HG03521 (cell line): ENCODE measurements at regions not wholly inside any gene's neighbourhood (a gene's known extent, or its start where the extent isn't known, plus 50 kb on each side); places are given as distances from the start of the nearest gene placed in this dataset.
"Not testable (repeated sequence)": the region's sequence is repeated elsewhere in the genome, so short reads cannot be mapped to it uniquely, and the experiment has no call there.

Source experiments
- ATAC-seq: cut with Tn5 transposase; IDR thresholded peaks from one replicate; pipeline ENCODE4 v1.9.1; 2021; ENCODE audit warnings: mild to moderate bottlenecking, moderate library complexity; ENCODE audit not compliant: unreplicated experiment

DNA sequence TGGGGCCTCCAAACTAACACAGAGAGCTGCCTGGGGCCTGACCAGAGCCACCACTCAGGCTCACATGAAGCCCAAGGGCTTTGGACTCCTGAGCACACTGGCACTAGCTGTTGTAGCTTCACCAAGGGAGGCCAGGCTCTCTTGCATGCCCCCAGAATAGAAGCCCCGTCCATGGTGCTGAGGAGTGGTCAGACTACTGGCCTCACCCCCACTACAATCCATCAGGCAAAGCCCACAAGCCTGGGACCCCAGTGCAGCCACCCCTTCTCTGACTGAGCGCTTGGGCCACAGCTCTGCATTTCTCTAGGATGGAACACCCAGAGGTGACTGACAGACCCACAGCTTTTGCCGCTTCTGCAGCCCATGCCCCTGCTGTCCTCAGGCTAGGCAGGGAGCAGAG, 180.8 kb downstream of the PYDC2 start:
- ATAC-seq: no peak

DNA sequence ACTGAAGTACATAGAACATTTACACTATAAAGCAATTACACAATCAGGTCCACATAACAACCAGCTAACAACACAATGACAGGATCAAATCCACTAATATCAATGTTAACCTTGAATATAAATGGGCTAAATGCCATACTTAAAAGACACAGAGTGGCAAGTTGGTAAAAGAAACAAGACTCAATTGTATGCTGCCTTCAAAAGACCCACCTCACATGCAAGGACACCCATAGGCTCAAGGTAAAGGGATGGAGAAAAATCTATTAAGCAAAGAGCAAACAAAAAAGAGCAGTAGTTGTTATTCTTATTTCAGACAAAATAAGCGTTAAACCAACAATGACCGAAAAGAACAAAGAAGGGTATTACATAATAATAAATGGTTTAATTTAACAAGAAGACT, 183.3 kb downstream of the PYDC2 start:
- ATAC-seq: no peak

DNA sequence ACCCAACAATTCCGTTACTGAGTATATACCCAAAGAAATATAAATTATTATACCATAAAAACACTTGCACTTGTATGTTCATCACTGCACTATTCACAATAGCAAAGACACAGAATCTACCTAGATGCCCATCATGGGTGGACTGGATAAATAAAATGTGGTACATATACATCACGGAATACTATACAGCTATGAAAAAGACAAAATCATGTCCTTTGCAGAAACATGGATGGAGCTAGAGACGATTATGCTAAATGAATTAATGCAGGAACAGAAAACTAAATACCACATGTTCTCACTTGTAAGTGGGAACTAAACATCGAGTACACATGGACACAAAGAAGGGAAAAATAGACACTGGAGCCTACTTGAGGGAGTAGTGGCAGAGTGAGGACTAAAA, 185.3 kb downstream of the PYDC2 start:
- no peak for ATAC-seq

DNA sequence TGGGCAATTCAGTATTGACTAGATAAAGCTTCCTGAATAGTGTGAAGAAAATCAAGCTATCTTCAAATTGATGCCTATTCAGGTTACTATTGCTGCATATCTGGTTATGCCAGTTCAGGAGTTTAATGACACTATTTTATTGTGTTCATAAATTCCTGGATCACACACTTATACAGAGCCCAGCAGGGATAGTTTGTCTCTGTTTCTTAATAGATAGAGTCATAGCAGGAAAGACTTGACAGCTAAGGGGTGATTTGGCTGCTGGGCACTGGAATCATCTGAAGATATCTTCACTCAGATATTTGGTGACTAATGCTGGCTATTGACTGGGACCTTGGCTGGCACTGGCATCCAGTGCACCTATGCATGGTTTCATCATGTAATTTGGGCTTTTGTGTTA, 187.8 kb downstream of the PYDC2 start:
- no peak for ATAC-seq

DNA sequence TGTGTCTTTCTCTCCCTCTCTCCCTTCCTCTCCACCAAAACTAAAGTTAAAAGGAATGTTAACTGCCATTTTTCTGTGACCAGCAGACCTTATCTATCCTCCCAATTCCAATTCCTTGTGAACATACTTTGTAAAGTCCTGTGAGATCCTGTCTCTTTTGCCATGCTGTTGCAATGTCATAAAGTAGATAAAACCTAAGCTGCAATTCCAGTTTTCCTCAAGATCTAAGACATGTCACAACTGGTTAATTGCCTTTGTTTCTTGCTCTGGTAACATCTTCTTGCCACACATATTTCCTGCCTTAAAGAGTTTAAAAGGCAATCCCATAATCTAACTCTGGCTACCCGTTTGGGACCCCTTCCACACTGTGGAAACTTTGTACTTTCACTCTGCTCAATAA, 188.7 kb downstream of the PYDC2 start:
- ATAC-seq: no peak

DNA sequence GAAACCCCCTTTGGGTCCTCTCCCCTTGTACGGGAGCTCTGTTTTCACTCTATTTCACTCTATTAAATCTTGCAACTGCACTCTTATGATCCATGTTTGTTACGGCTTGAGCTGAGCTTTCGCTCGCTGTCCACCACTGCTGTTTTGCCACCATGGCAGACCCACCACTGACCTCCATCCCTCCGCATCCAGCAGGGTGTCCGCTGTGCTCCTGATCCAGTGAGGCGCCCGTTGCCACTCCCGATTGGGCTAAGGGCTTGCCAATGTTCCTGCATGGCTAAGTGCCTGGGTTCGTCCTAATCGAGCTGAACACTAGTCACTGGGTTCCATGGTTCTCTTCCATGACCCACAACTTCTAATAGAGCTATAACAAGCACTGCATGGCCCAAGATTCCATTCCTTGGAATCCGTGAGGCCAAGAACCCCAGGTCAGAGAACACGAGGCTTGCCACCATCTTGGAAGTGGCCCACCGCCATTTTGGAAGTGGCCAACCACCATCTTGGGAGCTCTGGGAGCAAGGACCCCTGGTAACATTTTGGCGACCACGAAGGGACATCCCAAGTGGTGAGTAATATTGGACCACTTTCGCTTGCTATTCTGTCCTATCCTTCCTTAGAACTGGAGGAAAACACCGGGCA, 197.9 kb downstream of the PYDC2 start:
- not testable (repeated sequence) for ATAC-seq

DNA sequence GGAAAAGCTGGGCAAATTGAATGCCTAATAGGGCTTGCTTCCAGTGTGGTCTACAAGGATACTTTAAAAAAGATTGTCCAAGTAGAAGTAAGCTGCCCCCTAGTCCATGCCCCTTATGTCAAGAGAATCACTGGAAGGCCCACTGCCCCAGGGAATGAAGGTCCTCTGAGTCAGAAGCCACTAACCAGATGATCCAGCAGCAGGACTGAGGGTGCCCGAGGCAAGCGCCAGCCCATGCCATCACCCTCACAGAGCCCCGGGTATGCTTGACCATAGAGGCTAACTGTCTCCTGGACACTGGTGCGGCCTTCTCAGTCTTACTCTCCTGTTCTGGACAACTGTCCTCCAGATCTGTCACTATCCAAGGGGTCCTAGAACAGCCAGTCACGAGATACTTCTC, 201.2 kb downstream of the PYDC2 start:
- ATAC-seq: not testable (repeated sequence)

DNA sequence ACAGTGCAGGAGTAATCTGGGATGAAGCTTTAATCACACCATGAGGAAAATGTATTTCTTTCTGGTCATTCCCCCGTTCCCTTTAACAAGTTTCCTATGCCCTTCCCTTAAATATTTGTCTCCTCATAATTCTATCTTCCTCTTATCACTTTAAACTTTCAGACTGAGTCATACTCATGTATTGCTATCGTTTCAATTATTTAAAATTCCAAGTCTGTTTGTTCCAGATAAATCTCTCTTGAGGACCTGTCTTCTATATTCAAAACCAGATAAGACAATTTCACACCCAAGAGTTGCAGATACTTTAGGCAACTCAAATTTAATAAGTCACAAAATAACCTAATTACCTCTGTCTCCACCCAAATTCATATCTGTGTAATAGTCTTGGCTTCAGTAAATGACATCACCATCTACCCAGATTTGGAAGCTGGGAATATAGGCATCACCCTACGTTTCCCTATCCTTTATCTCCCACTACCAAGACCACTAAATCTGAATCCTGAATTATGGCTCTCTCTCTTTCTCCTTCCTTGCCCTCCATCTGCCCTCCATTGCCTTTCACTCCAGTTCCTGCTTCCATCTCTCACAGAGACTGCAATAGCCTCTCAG, 220.1 kb downstream of the PYDC2 start:
- ATAC-seq: no peak

DNA sequence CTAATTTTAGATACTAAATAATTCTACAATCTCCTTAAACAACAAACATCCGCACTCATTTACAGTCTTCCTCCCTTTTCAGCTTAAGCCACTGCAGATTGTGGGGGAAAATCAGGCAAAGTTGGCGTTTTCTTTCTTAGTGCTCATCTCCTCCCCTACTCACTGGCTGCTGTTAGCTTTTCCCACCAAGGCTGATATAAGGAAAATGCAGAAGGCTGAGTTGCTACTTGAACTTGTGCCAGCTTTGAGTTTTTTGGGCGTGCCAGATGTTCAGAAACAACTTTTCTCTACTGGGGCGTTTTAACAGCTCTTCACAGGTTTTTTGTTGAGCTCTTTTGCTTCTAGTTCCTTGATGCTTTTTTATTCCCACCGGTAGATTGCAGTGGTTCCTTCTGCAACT, 222.0 kb downstream of the PYDC2 start:
- no peak for ATAC-seq

DNA sequence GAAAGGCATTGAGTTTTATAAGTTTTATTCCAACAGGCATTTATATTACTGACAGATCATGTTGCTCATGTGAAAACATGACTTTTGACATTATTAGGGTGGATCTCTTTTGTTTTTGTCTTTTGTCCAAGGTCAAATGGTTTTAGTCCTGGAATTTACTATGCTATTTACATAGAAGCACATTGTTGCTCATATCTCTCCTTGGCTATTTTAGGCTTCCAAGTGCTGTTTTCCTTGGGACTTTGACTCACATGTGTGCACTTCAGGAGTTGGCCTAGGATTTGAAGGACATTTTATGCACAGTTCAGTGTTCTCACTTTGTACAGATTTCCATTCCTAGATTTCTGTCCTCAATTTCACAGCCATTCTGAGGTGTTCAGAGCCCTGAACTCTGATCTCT, 225.7 kb downstream of the PYDC2 start:
- no peak for ATAC-seq

DNA sequence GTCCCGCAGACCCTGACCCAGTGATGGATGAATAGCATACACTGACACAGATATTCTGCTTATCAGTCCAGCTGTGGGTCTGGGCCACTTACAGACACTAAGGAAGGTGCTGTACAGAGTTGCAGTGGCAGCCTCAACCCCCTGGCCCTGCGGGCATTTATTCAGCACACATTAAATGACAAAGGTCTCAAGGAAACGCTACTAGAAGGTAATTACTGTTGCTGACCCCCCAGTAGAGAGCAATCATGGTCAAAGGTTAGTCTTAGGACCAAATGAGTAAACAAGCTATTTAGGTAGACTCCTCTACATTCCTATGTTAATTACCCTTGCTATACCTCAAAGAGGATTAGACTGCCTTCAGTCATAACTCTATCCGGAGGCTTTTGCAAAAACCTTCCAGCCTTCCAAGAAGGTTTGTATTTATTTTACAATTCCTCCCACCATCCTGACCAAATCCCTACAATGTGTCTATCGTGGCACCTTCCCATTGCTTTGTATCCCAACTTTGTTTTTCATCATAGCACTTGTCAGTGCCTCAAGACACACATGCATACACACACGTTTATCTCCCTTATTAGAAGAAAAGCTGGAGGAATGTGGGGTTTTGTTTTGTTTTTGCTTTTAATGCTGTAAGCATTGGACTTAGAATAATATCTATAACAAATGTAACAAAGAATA, 227.9 kb downstream of the PYDC2 start:
- no peak for ATAC-seq

DNA sequence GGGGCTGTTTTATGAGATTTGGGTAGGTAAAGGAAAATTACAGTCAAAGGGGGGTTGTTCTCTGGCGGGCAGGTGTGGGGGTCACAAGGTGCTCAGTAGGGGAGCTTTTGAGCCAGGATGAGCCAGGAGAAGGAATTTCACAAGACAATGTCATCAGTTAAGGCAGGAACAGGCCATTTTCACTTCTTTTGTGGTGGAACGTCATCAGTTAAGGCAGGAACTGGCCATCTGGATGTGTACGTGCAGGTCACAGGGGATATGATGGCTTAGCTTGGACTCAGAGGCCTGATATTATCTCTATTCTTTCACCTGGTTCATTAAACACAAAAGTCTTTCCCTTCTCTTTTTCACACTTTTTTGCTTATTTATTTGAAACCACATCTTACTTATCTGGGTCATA, 230.2 kb downstream of the PYDC2 start:
- not testable (repeated sequence) for ATAC-seq

DNA sequence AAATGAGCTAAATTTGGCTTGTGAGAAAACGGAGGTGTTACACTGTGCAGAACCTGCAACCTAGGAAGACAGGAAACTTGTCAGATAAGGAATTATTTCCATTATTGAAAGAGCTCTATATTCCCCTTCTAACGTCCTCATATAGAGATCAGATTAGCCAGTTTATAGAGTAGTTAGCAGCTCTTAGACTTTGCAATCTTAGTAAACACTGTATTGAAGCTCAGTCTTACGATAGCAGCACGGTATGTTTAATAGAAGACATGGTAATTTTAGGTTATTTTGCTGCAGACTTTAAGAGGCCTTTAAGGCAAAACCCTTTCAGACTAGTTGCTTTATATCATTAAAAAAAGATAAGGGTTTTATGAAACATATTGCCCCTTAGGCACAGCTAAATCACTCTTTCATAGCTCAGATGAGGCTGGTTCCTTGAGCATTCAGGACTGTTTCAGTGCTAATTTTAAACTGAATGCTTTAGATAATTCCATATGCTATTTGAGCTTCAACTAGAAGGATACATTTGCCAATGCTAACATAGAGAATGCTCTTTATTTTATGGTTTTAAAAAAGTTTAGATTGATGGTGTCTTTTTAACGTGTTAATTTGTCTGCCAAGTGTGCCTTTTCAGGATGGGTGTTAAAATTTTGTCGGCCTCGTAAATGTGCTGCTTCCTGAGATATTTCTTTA, 234.3 kb downstream of the PYDC2 start:
- no peak for ATAC-seq

DNA sequence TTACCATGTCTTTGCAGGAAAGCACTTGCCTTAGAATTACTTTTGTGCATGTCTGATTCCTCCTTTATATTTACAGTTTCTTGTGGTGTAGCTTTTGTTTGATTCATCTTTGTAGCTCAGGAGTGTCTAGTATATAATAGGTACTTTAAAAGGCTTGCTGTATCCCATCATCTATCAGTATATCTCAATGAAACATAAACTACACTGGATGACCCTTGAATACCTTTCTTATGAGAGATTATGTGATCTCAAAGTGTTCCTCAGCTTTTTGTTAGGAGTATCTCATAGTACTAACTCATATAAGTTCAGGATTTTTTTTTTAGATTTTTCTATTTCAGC, 234.8 kb downstream of the PYDC2 start:
- no peak for ATAC-seq

DNA sequence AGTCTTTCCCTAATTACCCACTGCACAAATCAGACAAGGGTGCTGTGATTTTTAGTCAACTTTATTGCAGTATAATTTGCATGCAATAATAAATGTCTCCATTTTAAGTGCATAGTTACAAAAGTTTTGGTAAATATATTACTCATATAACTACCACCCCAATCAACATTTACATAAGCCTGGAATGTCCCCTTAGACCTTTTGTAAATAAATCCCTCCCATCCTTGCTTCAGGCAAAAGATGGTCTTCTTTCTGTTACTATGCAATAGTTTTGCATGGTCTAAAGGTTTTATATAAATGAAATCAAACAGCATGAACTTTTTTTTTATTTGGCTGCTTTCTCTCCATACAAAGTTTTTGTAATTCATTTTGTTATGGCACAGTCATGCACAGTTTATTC, 235.4 kb downstream of the PYDC2 start:
- no peak for ATAC-seq

DNA sequence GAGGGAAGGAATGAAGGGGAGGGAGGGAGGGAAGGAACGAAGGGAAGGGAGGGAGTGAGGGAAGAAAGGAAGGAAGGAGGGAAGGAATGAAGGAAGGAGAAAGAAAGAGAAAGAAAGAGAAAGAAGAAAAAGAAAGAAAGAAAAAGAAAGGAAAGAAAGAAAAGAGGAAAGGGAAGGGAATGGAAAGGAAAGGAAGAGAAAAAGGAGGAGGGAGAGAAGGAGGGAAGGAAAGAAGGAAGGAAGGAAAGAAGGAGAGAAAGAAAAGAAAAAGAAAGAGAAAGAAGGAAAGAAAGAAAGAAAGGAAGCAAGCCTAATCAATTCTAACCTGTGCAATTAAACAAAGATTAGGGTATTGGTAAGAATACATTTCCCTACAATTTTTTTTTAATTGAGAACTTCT, 238.6 kb downstream of the PYDC2 start:
- no peak for ATAC-seq

DNA sequence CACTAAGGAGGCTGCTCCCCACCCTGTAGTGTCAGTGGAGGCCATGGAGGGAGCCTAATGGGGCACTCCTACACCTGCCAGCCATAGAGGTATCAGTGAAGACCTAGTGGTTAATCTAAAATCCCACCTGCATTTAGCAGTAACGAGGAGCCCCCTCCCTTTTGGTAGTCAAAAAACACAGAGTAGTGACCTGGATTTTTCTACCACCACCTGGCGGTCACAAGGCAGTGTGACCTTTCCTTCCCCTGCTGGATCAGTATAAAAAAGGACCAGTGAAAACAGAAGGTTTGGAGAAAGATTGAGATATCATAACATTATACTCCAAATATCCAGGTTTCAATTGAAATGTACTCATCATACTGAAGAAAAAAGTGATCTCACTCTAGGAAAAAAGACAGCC, 241.2 kb downstream of the PYDC2 start:
- no peak for ATAC-seq

DNA sequence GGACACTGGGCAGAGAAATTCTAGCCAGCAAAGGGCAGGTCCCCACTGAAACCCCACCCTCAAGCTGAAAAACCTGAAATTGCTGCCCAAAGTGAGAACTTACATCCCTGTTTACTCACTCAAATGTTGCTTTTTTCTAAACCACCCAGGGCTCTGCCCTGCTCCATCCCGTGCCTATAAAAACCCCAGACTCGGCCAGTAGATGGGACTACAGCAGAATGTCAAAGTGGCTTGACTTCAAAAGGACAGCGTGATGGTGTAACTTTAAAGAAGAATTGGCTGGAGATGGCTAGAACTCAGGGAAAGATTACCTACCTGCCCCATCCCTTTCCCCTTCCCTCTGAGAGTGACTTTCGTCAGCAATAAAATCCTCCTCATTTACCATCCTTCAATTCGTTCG, 246.9 kb downstream of the PYDC2 start:
- no peak for ATAC-seq

DNA sequence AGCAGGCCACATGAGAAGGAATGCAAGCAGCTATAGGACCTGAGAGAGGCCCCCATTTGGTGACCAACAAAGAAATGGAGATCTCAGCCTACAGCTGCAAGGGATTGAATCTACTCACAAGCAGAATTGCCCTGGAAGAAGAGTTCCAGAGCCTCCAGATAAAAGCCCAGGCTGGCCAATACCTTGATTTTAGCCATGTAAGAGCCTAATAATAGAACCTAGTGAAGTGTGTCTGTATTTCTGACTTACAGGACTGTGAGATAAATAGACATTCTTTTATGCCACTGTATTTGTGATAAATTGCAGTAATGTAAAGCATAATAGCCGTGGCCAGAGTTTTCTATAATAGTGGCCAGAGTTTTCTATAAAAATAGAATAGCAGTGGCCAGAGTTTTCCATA, 254.6 kb downstream of the PYDC2 start:
- ATAC-seq: no peak

DNA sequence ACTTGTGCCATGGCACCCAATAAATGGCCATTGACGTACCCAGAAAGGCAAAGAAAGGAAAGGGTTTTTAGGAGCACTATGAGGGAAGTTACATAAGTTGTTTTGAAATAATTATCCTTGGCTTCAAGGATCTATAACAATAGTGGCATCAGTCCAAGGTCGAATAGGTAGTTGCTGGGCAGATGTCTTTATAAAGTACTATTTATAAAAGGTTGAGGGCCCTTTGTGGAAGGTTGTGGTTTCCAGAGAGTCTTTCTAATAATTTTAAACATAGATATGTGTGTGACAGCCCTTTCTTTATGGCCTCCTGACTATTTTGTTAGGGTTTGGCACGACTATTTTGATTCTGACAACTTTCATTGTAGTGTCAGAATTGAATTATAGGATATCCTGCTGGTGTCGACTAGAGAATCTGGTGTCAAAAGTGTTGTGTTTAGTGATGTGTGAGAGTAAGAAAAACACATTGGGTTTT, 260.5 kb downstream of the PYDC2 start:
- no peak for ATAC-seq

DNA sequence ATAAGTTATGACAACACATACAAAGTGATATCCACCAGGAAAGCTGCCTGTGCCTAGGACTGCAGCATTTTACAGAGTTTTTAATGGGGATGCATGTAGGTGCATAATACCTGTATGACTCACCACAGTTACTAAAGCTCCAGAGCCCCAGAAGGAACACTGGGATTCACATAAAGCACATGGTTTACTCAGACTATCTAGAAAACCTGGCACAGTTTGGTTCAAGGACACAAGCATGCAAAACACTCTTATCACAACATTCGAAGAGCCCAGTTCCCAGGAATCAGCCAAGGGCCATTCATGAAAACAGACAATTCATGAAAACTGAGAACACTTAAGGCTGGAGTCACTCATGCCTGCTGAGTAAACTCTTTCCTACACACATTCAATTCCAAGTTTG, 261.0 kb downstream of the PYDC2 start:
- ATAC-seq: no peak

DNA sequence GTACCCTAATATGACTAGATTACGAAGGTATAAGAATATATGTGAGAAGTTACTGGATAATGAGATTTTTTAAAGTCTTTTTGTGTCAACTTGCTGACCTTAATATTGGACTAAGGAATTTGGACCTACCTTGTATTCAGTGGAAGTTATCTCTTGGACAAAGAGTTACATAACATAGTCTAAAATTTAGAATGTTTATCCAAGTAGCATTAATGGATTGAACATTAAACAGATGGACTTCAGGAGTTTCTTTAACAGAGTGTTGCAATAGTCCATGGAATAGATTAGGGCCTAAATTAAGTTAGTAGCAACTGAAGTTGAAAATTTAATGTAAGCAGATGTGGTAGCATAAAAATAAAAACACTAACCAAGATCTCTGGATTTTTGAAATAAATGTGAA, 266.4 kb downstream of the PYDC2 start:
- ATAC-seq: no peak
